ENCODE measurements at regions not wholly inside any gene's neighbourhood (a gene's known extent, or its start where the extent isn't known, plus 50 kb on each side); places are given as distances from the start of the nearest gene placed in this dataset.

DNA sequence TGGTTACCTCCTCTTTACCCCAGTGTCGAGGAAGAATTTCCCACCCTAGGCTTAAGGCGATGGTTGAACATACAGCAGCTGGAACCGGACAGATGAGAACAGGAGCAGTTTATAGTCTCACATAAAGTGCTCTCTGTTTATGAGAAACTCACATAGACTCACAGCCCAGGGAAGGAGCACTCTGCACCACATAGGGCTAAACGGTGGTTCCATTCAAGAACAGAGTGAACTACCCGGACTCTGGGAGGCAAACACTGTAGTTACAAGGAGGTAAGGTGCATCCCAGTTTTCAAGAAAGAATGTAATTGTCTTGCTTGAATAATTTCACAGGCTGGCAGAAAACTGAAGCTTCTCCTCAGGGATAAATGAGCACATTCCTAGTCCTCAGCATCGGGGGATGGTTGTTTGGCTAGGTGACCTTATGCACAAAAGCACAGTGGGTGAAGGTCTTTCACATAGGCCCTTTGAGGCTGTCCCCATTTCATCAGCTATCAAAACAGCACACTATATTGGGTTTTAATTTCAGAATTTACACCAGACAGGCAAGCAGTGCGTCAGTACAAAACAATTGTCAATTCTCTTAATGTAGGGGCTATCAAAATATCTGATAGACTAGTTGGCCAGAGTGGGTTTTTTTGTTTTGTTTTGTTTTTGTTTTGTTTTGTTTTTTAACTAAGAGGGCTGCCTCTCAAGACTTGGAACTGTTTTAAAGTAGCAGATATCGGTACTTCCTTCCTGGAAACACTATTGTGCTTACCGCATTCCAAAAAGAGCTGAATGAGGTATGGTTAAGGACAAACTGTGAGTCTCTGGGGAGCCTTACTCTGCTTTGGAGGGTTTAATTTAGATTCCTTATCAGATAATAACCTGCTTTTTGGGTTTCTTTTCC is 918.1 kb upstream of the CDH8 start:
- no peak for DNase-seq

DNA sequence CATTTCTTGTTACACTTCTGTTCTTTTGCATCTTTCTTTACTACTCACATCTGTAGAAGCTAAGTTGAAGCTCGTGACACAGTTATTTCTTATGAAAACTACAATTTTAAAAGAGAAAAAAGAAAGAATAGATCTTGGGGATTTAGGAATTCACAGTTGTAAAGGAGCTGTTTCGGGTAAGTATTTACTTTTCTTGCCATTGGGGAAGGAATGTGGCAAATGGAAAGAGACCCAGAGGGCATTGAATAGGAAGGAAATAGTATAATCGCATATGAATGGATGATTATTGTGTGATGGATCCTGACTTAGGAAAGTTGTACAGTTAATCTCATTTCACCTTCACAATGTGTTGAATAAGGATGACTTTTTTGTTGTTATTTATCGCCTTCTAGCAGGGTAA is 914.1 kb upstream of the CDH8 start:
- no peak for DNase-seq

DNA sequence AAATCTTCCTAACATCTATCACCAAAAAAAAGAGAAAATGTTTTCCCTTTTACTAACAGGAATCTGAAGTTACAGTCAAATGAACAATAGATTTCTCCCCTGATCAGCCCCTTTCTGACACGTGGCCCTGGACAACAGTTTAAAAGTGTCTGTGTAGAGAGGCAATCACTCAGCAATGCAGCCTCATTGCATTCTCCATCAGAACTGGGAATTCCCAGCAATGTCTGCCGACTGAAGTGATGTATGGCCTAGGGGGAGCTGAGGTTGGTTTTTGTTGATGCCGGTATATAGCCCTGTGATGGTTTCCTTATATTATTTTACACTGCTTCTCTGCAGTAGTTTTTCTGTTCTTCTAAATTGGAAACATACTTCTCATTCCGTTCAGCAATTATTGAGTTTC is 904.3 kb upstream of the CDH8 start:
- no peak for DNase-seq

DNA sequence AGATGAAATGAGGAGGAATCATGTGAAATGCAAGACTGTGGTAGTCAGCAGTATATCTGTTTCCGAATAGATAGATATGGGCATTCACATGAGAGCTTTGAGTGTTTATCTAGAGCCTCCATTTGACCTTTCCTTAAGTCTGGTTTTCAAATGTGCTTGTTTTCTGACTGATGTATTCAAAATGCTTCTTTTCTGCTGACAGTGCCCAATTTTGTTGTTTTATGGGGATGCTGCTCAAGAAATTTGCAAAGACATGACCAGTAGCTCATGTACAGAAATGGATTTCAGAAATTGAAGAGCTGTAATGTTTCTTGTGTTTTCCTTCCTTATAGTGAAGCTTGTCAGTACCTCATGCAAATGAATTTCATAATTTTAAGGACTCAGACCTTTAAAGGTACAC is 903.4 kb upstream of the CDH8 start:
- no peak for DNase-seq

DNA sequence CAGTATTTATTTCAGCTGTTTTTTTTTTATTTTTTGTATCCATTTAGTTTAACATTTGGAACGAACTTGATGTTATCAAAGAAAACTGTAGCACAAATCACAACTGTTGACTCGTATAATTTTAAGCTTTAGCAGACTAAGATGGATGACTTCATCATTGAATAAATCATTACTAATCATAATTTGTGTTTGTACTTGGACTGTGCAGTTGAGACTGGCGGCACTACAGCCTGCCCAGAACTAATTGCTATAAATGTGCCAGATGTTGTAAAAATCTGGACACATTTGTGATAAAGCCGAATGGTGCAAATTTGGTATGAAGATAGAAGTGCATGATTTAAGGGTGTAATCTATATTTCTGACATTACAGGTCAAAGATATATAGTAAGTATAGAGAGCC is 897.7 kb upstream of the CDH8 start:
- no peak for DNase-seq

DNA sequence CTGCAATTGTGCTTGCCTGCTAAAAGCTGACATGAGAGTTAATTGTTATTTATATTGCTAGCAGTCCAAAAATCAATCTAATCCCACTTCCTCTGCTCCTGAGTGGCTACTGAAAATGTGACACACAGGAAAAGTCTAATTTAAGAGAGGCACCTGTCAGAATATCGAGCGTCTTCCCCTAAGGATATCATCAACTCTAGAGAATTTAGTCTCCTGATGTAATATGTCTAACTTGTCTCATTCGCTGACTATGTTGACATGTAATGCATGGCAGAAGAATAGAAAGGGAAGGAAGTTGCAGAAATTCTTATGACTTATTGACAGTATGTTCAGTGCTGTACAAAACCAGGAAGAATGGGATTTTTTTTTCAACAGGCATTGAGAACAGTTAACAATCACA is 893.4 kb upstream of the CDH8 start:
- DNase-seq = no peak

DNA sequence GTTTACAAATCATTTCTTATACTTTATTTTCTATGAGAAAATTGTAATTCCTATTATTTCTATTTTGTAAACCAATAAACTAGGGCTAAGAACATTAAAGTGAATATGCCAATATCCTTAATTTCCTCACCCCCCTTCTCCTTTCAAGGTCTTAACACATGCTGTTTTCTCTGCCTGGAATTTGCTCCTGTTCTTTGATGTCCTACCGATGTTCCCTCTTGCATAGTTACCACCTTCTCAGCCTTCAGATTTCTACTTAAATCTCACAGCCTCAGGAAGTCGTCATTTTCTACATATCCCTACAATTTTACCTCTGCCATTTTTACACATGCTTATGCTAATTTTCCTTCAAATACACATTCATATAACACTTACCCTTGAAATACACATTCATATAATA is 890.9 kb upstream of the CDH8 start:
- no peak for DNase-seq

DNA sequence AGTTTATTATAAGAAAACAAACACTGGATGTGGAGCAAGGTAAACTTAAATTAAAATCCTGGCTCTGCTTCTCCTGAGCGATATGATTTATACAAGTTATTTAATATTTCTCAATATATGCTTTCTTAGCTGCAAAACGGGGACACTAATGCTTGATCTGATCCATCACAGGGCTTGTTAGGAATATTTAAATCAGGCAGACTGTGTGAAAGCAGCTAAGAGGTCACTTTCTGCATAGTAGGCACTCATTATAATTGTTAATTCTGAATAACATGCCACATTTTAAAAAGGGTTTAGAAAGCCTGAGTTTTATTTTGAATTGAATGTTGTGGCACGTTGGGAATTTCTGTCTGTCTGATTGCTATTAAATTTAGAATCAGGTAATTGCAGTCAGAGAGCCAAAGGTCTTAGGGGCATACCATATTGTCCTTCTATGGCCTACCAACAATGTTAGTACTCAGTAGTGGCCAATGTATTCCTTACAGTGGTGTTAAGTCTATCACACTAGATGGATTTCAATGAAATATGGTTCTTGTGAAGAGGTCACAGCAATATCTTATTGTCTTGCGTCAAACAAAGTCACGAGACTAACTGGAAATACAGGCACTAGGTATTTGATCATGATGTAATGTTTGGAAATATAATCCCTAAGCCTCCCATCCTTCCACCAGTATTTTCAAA is 890.0 kb upstream of the CDH8 start:
- DNase-seq = no peak

DNA sequence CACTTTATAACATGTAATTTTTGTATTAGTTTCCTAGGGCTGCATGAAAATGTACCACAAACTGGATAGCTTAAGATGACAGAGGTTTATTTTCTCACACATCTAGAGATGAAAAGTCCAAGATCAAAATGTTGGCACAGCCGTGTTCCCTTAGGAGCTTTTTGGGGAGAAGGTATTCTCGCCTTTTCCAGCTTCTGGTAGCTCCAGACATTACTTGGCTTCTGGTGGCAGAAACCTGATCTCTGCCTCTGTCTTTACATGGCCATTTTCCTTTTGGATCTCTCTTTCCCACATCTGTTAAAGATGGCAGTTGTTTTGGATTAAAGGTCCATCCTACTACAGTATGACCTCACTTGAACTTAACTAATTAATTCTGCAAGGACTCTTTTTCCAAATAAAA is 885.7 kb upstream of the CDH8 start:
- DNase-seq = no peak

DNA sequence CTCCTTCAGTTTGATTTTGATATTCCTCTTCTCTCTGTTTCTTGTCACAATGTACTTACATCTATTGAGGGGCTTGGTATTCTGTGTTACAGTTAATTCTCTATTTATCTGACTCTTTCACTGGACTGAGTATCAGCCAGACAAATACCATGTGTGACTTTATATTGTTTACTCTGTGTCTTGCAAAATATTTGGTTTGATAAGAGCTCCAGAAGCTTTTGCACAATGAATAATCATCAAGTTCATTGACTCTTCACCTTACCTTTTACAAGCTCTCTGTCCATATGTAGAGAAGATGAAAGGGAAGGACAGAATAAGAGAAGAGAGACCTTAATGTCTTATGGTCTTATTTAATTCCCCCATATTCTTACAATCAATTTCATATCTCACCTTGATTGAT is 877.7 kb upstream of the CDH8 start:
- DNase-seq = no peak

DNA sequence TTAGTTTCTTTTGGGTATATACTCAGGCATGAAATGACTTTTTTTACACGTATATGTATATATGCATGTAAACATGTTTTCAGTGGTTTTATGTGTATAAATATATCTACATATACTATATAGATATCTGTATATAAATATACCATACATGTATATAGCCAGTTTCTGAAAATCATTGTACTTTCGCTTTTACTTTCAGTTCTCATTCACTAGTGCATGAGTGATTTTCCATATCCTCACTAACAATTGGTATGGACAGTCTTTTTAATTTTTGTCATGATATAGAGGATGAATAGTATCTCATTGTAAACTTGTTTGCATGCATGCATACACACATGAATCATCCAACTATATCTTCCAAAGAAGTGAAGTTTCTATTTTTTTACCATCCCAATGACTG is 877.1 kb upstream of the CDH8 start:
- DNase-seq = no peak

DNA sequence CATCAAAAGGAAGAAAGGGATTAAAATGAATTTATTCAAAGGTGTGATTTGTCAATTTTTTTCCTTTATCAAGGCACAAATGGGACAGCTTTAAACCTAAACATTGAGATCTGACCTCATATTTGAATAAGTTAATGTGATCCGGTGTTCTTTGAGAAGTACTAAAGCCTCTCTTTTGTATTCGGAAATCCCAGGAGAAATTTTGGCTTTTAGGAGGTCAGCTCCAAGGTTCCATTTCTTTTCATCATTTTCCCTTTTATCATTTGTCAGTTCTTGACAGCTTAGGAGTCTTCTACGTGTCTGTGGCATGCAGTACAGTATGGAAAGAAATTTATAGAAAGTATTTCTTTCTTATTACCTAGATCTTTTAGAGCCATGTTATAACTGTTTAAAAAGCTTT is 873.4 kb upstream of the CDH8 start:
- DNase-seq = no peak

DNA sequence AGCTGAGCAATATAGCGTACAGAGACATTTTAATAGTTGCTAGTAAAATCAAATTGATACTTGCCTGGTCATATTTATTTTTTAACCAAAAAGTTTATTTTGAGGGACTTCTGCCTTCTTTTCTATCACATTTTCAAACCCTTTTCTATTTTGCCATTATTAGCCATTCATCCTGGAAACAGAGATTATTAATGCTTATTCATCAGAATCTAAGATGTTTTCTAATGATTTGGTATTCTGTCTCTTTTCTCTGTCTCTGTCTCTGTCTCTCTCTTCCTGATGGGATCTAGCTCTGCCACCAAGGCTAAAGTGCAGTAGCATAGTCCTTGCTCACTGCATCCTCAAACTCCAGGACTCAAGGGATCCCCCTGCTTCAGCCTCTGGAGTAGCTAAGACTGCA is 871.3 kb upstream of the CDH8 start:
- no peak for DNase-seq

DNA sequence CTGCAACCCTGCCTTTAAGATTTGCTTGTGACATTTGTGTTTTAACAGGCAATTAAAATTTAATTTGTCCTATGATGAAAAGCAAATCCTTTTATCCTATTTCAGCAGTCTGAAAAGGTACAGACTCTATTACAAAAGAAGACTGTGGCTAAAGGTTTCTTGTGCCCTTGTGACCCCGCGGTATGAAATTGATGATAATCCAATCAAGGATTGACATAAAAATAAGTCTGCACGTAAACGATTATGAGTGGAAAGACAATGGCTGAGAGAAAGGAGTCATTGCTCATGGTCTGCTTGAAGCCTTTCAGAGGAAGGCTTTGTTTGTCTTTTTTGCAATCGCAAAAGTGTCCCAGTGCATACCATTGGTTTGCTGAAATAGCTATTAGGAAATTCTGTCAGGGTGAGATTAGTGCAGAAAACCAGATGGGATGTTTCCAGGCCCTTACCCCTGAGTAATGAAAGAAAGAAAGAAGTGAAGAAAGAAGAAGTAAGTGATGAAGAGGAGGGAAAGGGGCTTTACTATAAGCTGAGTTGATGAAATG is 867.8 kb upstream of the CDH8 start:
- DNase-seq = no peak

DNA sequence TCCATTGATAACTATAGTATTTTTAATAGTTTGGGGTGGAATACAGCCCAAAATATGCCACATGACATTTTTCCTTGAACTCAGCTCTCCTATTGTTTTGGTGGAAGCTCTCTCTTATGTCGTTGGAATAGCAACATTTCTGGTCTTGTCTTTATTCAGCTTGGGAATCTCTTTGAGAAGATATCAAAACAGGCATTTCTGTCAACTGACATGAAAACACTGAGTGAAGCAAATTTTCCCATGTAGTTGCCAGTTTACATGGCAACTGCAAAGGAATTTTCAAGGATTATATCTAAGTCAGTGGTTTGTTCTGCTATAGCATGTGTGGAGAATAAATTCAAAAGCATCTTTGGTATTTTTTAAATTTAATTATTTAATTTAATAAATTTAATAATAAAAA is 863.5 kb upstream of the CDH8 start:
- no peak for DNase-seq

DNA sequence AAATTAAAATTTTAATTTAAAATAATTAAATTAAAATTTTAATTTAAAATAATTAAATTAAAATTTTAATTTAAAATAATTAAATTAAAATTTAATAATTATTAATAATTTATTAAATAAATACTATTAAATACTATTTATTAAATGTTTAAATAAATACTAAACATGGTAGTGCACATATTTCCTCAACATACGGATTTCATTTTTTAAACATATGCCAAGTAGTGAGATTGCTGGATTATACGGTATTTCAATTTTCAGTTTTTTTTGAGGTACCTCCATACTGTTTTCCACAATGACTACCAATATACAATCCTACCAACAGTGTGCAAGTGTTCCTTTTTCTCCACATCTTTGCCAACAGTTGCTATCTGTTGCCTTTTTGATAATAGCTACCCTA is 852.9 kb upstream of the CDH8 start:
- DNase-seq = no peak

DNA sequence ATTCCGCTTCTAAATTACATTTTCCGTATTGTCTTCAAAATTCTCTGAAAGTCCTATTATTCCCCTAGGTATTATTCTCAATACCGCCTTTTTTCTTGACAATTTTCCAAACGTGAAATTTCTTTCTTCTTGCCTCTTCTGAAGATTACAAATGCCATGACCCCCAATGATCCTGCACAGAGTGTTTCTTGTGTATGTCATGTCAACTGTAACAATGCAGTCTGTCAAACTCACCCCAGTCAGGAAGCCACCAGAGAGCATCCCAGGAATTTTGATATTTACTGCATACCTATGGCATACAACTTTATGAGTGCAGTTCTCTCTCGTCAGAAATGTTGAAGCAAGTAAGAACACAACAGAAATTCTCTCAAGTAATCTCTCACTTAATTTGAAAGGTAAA is 847.3 kb upstream of the CDH8 start:
- DNase-seq = no peak

DNA sequence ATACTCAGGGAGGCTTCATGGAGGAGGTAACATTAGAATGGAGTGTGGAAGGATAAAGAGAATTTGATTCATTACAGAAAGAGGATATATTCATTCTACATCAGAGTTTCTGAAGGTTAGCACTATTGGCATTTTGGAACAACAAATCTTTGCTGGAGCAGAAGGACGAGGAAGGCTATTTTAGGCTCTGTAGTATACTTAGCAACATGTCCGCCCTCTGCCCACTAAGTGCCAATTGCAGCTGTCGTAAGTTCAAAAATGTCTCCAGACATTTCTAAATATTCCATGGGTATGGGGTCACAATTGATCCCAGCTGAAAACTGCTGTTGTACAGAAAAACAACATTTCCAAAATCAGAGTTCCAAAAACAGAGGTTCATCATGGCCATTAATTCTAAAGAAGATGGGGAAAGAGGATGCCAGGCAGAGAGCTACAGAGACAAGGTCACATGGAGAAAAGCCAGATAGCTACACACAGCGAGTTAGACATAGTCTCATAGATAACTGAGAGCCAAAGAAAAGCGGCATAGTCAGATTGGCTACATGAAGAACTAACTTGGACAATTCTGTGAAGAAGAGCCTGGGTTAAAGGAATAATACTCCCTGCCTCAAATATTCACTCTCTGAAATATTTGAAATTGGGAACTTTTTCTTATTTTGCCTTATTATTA is 846.4 kb upstream of the CDH8 start:
- no peak for DNase-seq

DNA sequence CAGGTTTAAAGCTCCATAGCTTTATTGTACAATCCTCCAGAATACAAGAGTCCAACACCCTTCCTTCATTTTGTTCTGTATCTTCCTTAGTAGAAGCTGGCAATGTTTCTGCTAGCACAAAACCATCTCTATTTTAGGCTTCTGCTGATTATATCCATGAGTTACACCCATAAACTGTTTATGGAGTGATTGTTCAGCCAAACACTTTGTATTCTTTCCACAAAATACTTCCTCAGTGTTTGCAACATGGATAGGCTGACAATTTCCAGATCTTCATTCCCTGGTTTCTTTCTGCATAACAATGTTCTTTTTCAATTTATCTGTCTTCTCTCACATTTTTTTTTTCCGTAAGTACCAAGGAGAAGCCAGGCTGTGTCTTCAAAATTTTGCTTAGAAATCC is 839.9 kb upstream of the CDH8 start:
- DNase-seq = no peak

DNA sequence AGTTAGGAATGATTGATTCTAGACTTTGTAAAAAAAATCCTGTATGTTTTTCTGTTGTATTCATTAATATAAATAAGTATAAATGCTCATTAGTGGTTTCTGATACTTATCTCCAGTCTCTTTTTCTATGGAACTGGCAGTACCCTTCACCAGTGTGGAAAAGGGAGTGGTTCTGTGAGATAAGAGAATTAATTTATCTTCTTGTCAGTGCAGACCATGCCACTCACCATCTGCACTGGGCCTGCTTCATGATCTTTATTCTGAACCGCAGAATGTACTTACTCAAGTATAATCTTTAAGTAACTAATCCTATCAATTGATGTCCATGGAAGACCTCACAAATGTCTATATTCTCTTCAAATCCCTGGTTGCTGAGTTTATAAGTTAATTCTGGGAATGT is 836.1 kb upstream of the CDH8 start:
- no peak for DNase-seq

DNA sequence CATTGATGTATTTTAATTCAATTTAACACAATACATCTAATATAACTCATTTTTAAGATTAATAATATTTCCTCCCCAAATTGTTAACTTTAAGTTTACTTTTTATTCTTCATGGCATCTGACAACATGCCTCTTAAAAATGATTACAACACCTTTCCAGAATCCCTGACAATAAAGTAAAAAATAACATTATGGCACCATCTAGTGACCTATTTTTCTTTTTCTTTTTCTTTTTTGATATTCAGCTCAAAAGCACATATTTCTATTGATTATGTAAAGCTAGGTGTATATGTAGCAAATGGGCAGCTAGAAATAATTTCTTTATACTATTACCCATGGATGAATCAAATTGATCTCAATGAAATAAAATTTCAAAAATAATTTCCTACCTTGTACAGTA is 834.3 kb upstream of the CDH8 start:
- DNase-seq = no peak

DNA sequence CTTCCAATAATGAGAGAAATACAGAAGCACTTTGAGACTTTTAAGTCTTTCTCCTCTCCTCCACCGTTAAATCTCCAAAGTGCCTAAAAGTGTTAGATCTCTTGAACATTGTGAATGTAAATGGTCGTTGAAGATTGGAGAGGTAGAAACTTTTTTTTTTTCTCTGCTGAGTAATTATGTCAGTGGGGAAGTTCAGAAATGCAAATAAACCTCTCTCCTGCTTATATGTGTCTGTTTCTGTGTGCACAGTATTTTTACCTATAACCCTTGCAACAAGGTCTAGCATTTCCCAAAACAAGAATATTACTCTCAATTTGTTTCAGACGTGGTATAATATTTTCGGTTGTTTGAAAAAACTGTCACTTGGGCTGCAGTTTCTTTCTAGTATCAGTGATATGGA is 833.6 kb upstream of the CDH8 start:
- no peak for DNase-seq

DNA sequence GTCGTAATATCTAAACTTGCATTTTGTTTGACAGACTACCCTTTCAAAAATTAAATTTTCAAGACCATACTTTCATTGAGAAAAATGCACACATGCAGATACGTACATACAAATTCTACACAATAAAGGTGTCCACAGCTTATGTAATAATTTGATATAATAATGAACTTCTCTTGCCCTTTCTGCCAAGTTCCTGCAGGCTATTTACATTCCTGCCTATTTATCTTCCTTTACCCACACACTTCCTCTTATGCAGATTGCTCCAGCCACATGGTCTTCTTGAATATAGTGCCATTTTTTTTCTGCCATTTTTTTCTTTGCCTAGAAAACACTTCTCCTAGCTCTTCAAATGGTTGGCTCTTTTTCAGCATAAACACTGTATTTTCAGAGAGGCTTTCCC is 826.9 kb upstream of the CDH8 start:
- no peak for DNase-seq

All from hypothalamus (tissue), 51 donors.